GM18520 (cell line): ENCODE measurements at regions not wholly inside any gene's neighbourhood (a gene's known extent, or its start where the extent isn't known, plus 50 kb on each side); places are given as distances from the start of the nearest gene placed in this dataset.

ENCODE experiments used
- ATAC-seq: cut with Tn5 transposase; IDR thresholded peaks from one replicate; pipeline ENCODE4 v1.9.1; 2021; ENCODE audit not compliant: unreplicated experiment

DNA sequence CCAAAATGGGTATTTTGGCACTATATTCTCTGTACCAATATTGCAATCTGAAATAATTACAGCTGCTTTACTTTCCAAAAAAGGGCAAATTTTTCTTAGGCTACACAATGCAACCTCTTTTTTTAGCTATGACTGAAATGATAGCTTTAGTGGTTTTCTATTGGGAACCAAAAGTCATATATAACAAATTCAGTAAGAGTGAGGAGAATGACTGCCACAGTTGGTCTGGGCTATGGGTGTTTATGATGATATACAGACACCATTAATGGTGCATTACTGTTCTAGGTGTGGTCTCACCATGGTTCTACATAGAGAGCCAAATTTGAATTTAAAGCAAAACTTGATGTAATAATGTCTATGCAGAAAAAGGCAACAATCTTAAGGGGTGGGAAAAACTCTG lies 72.3 kb upstream of the PTBP2 start:
- ATAC-seq, result no peak

DNA sequence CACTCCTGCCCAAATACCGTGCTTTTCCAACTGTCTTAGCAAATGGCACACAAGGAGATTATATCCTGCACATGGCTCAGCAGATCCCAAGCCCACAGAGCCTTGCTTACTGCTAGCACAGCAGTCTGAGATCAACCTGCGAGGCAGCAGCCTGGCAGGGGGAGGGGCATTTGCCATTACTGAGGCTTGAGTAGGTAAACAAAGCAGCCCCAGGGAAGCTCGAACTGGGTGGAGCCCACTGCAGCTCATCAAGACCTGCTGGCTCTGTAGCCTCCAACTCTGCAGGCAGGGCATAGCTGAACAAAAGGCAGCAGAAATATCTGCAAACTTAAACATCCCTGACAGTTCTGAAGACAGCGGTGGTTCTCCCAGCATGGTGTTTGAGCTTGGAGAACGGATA lies 70.1 kb upstream of the PTBP2 start:
- no peak for ATAC-seq

DNA sequence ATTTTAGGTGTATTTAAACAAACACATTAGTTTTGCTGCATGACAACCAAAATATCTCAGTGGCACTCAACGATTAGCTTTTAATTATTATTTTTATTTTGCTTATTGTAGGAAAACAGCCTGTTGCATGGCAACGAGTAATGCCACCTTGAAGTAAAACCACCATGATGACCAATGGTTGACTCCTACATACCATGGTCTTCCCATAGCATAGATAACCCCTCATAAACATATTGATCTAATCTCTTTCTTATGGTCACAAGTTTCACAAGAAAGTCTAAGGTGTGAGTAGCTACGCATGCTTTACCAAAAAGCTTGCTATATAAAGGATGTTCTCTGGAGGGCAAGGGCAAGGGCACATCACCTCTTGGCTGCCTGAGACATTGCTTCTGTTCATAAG lies 61.5 kb upstream of the PTBP2 start:
- no peak for ATAC-seq

DNA sequence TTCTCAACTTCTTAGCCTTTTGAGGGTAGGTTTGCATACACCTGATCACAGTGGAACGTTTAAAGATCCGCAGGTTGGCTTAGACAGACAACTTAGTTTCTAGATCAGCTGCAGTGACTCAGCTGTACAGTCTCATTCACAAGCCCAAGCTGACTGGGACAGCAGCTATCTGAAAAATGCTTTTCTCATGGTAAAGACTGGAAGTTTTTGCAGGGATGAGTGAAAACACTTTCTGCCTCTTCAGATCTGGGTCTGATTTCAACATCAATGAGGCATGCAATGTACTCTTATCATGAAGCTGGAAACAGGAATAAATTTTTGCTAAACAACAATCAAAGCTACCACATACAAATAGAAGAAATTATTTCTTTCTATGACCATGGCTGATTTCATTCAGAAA lies 61.1 kb upstream of the PTBP2 start:
- ATAC-seq, result no peak
